DMS 273 treated with DMSO at 0.1 percent for 48 hours (cell line): ENCODE measurements at regions not wholly inside any gene's neighbourhood (a gene's known extent, or its start where the extent isn't known, plus 50 kb on each side); places are given as distances from the start of the nearest gene placed in this dataset.

Experiments used
- DNase-seq: peaks from one replicate; lab custom pipeline; 2025; lab: John Stamatoyannopoulos, UW

DNA sequence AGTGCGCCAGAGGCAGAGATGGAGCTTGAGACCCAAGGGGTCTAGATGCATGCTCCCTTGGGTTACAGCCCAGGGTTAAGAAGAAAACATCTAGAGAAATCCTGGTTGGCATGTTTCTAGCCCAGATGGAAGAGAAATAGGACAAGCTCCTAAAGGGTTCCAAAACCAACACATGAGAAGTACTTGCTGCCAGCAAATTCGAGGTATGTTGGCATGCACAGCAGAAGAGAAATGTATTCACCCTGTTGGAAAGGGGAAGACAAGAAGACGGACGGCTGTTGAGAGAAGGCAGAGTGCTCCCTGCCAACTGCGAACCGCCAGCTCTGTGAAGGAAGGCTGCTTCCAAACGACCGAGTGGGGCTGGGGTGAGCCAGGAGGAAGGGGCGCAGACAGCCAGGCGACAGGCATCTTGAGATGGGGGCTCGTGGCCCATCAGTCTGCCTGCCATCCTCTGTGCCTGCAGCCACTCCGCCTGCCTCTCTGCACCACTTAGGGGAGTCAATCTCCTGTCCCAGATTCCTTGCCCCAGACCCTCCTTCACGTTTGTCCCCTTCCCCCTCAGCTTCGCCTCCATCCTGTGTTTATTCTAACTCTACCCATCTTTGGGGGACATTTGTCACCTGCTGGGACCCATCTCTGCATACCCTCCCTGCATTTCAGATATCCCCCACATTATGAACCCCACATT, 249.2 kb downstream of the CDC5L start:
- no peak for DNase-seq

DNA sequence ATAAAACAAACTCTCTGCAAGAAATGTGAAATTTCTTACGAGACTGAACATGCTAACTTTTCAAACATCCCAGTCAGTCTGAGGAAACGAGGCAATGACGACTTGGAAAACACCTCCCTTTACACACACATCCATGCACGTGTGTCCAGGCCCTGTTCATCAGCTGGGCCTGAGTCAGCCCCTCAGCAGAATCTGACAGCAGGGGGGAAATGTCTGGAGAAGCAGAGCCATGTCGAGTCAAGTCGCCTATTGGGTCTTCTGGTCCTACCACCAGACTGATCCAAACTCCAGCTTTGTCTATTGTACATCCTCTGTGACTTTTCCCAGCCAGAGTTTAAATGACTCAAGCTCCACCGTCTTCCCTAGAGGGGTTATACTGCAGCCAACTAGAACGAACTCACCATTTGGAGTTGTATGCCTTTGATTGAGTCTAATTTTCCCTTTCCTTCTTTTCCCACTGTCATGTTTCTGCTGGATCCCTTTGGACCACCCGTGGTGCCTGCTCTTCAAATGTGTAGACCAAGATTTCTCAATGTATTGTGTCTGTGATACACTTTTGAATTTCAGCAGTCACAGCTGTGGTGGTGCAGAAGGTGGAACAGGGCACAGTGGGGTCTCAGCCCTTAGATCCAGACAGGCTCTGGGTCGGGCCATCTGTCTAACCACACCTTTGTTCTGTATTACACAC, 254.0 kb downstream of the CDC5L start:
- no peak for DNase-seq

DNA sequence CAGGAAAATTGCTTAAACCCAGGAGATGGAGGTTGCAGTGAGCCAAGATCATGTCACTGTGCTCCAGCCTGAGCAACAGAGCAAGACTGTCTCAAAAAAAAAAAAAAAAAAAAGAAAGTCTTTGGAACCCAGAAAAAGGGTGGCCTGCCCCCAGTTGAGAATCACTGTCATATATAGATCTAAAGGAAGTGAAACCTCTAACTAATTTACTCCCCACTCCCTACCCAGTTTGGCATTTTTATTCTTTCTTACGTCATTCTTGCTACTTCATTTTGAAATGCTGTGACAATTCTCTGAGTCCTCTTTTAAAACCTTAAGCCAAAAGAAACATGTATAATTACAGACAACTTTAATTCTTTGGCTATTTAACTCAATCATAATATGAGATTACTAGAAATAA, 254.8 kb downstream of the CDC5L start:
- no peak for DNase-seq

DNA sequence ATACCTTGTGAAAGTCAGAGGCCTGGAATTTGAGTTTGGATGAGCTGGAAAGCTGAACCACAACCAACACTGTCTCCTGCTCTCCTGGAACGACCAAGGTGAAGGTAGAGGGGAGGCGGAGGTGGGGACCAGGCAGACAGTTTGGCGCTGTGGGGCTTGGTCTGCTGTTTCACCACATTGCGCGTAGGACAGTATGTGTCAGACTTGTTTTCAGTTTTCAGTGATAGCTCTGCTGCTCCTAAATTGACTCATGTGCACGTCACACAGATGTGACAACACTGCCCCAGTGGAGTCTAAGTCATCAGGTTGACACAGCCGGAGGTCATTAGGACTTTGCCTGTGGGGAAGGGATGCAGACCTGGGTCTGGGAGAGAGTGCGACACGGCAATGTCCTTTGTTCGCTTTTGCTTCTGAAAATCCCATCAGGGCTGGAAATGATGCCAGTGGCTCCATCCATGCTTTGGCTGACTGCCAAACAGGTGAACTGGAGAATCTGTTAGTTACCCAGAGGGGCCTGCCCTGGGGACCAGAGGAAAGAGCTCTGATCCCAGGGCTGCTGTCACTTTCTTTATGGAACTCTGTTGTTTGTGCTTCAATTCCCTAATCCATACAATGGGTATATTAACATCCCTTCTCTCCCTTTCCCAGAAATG, 255.5 kb downstream of the CDC5L start:
- DNase-seq, result no peak

DNA sequence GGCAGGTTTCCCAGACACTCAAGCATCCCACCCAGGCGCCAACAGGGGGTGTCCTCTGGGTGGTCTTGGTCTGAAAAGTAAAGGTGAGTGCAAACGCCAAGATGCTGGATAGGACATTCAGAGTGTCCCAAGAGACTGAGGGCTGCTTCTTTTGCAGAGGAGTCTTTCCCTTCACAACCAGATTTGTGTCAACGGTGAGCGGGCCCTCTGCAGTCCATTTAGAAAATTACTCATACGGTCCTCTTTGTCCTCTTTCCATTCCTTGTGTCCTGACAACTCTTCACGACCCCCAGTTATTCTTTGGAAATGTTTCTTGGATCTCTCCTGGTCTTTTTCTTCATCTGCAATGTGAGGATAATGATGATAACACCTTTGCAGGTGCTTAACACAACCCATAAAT, 257.8 kb downstream of the CDC5L start:
- no peak for DNase-seq

DNA sequence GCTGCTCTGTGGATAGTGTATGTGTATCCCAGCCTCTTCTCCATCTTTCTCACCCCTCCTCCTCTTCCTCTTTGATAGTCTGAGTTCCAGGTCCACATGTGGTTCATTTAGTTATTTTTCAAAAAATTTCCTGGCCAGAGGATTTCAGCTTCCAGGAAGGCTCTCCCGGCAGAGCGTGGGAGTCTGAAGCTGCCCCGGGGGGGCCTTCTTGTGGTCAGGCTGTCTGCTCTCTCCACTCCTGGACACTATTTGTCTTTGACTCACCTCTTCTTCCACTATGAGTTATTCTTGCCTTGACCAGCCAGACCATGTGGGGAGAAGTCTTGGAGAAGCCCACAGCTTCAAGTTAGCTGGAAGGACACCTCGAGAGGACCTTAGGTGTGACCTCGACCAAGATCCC, 258.8 kb downstream of the CDC5L start:
- DNase-seq, result no peak

DNA sequence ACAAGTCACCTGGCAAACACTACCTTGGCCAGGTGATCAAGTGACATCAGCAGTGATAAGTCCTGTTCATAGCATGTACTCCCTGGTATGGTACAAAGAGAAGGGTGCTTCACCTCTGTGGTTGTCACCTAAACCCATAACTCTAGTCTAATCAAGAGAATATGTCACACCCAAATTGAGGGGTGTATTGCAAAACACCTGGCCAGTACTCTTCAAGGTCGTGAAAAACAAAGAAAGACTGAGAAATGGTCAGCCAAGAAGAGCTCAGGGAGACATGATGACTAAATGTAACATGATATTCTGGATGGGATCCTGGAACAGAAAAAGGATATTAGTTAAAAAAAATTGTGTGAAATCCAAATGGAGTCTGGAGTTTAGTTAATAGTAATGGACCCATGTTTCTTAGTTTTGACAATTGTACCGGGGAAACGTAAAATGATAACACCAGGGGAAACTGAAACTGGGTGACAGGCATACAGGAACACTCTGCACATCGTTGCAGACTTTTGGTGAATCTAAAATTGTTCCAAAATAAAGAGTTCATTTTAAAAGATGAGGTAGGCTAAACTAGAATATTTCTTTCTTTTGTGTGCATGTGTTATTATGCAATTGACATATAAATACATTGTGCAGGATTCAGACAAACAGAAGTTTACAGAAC, 262.0 kb downstream of the CDC5L start:
- DNase-seq, result no peak

DNA sequence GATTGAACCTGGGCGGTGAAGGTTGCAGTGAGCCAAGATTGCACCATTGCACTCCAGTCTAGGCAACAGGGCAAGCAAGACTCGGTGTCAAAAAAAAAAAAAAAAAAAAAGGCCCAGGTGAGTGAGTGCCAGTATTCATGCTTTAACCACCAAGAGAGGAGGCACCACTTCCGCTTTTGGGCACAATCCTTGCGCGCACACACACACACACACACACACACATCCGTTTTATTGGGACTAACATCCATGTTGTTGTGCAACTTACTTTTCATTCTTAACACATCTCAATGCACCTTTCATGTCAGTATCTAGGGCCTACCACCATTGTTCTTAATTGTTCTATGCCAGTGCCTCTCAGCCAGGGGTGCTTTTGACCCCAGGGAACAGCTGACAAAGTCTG, 263.0 kb downstream of the CDC5L start:
- DNase-seq, result no peak

DNA sequence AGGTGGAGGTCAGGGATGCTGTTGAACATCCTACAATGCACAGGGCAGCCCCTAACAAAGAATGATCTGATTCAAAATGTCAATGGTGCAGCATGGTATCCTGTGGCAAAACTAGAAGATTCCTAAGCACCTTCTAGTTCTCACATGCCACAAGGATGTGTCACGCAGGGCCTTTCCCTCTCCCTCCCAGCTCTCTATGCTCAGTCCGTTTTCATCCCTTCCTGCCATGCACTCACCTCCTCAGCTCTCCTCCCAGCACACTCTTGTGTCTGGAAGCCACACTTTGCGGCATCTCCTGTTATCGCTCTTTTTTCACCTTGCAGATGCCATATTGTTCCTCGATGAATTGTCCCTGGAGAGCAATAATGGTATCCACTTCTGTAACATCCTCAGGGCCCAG, 263.4 kb downstream of the CDC5L start:
- DNase-seq, result no peak

DNA sequence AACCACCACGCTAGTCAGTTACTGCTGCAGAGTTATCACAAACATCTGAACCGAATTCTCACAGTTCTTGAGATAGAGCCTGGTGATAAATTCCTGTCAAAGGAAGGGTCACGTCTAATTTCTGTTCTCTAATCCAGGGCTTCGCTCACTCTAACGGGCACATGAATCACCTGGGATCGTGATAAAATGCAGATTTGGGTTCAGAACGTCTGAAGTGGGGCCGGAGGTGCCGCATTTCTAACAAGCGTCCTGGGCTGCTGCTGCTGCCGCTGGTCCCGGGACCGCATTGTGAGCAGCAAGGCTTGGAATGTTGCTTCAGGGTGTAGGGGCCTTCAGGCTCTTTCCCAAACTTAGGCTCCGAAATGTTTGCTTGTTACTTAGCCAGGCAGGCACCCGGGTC, 264.1 kb downstream of the CDC5L start:
- DNase-seq, result no peak

DNA sequence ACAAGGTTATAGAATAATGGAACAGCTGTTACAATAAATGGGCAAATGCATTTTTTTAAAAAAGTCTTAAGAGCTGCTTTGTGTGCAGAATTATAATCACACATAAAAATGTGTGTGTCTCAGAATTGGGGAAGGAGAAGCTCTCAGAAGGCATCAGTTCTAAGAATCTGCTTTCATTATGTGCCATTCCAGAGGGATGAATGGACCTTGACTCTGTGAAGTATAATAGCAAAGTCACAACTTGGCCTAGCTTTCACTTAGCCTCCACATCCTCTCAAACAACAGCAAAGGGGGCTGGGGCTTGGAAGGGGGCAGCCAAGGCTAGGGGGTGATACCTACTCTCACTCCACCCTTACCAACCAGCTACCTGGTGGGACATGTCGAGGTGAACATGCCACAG, 265.0 kb downstream of the CDC5L start:
- no peak for DNase-seq

DNA sequence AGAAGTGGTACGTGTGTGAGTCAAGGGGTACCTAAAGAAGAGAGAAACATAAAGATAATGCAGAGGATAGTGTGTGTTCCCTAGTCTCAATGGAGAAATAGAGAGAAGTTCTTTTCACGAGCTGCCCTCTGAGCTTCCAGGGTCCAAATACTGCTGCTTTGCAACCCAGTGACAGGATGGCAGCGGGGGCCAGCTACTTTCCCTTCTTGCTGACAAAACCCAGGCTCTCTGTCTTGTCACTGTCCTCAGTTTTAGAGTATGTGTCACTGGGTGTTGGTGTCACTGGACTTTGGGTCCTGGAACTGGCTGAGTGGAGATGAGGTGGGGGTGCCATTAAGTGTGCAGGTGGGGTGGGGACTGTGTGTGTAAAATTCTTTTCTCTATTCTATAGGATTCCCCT, 265.6 kb downstream of the CDC5L start:
- DNase-seq, result no peak

DNA sequence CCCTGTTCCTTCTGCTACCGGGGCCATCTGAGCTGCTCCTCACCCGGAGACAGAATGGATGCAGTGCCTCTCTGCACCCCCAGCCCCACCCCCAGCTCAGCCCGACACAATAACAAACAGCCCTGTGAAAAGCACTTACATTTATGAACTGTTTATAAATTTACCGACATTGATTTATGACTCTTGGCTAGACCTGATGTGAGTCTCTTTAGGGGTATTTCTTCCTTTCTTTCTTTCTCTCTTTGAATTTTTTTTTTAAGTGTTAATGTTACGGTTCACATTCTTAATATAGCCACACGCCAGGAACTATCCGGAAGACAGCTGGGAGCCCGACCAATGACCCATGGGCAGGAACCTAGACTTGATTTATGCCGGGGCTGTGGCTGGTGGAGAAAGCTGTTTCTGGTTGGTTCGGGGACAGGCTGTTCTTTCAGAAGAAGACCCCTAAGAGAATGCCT, 266.3 kb downstream of the CDC5L start:
- DNase-seq, result no peak

DNA sequence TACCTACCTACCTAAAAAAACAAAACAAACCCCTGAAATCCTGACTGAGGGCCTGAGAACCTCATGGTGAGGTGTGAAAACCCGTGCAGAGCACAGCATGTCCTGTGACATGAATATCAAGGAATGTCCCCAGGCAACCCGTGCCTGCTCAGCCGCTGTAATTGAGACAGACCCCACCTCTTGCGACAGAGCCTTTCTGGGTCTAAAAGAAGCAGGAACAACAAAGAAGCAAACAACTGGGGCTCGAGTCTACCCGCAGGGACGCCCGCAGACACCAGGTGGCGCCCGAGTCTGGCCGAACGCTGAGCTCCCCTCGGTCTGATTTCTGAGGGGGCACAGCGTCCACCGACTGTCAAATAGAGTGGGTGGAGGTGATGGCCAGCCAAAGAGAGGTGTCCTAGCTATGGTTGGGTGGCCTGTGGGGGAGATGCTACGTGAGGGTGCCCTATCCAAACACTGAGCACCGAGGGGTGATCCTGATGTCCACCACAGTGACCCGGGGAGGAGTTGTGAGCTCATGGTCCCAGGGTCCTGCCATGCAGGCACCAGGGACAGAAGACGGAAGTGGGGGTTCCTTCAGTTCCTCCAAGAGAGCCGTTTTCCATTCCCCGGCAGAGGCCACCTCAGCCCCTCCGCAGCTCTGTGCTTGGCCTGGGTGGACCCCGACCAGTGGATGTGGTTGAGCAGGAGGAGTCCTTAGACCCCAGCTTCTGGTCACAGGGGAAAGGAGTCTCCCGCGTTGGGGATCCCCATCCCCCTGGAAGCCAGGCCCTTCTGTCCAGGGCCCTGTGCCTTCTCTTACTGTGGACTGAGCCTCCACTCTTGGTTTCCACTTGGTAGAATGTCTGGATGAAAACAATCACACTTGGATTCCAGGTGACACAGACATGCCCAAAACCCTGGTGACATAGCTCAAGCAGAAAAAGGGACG, 268.2 kb downstream of the CDC5L start:
- DNase-seq, result no peak

DNA sequence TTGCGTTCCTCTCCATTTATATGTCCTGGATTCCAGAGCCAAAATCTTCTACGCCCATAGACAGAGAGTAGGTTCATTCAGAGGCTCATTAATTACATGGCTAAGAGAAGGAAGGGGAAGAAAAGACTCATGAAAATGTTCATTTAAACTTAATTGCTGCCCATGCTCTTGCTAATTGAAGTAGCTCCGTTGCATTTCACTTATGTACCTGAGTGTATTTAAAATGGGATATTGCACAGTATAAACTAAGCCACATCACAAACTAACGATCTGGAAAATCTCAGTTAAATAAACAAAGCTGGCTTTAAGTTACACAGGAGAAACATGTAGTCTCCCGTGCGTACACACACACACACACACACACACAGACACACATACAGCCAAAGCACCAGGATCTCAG, 269.2 kb downstream of the CDC5L start:
- DNase-seq, result no peak

DNA sequence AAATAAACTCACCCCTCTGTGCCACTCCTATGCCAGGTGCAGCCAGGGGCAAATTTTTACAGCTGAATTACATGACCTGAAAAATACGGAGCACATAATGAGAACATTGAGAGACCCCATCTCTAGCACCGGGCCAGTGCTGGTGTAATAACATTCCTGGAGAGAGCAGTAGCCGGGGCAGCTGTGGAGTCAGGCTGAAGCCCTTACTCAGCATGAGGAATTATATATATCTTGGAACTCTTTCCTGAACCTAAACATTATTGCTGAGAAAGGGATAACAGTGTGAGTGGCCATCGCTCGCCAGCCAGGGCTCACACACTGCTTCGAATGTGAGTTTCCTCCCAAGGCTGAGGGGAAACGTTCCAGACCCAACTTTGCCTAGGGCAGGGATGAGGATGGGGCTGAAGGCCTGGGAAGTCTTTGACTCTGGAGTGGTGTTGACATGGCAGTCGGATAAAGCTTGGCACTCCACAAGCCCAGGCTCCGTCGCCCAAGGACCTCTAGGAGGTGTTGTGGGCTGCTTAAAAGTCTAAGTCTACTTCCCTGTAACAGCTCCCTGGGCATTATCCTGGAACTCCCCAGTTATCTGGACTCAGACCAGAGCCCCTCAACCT, 269.8 kb downstream of the CDC5L start:
- no peak for DNase-seq

DNA sequence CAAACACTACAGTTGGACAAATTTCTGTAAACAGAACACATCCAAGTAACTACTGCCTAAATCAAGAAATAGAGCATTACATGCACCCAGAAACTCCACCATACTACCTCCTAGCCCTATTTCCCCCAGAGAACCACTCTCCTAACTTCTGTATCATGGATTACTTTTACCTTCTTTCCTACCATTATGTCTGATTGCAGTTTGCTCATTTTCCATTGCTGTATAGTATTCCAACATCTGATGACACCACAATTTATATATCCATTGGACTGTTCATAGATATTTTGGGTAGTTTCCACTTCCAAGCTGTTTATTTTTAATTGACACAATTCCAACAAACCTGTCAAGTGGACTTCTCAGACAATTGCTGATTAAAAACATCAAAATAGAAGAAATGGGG, 271.1 kb downstream of the CDC5L start:
- DNase-seq, result no peak

DNA sequence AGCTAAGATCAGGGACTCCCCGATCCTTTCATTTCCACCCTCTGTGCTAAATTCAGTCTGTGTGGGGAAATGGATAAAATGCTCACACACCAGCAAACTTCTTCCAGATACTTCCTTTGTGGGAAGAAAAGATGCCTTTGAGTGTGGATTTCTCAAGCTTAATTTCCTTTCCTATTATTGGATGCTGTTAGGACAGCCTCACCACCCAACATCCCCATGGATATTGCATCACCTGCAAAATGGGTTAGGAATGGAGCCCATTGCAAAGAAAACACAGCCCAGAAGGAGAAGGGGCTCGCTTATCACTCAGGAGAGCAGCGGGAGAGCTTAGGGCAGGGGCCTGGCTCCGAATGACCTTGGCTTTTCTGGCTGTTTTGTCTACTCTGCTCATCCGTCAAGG, 272.2 kb downstream of the CDC5L start:
- no peak for DNase-seq

DNA sequence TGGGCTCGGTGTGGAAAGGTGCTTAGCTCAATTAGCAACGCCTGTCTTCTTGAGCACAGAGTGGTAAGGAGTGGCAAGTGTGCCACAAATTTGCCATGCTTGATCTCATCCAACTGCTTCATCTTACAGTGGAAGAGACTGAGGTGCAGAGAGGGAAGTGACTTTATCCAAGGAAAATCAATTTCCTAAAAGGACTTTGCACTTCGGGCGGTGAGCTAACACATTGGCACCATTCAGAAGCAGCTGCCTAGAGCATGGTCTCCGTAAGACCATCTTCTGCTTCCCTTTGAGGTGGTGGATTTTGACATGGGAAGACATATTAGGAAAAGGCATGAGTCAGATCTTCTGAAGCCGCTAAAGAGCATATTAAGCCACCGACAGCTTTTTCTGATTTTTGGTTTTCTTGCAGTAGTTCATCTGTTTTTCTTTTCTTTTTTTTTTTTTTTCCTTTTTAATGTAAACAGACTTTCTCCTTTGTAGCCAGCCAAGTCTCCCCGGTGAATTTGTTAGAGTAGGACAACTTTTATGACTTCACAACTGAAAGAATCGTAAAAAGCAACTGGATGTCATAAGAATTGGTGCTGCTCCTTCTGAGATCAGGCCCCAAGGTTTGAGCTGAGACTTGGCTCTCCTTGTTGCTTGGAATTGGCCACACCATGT, 273.2 kb downstream of the CDC5L start:
- no peak for DNase-seq

DNA sequence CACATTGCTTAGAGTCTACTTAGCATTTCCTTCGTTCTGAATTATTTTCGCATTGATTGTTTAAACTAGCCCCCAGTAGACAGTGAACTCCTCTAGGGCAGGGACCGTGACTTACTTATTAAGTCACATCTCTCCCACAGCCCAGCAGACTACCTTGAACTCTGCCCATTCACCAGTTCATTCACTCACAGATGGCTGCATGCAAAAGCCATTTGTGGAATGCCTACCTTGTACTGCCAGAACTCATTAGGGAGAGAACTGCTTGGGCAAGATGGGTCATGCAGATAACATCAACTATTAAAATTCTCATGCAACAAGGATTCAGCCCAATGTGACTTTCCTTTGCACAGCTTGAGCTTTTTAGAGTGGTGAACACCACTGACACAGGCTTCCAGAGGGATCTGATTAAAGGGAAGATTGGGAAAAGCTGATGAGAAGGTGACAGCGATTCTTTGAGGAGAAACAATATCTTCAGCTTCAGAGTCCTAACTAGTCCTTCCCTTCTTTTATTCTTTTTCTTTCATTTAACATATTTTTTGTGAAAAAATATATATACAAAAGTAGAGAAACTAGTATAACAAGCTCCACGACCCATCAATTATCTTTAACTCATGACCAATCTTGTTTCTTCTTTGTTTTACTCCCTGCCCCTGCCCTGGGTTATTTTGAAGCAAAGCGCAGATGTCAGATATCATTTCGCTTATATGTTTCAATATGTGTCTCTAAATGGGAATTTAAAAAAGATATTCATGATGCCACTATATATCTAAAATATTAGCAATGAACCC, 273.9 kb downstream of the CDC5L start:
- peak; percentile 13 for DNase-seq
